SH-SY5Y (cell line): ENCODE measurements at regions not wholly inside any gene's neighbourhood (a gene's known extent, or its start where the extent isn't known, plus 50 kb on each side); places are given as distances from the start of the nearest gene placed in this dataset.

Experiments
- GATA2 ChIP-seq: IDR thresholded peaks from 2 replicates; pipeline ENCODE4 v1.6.1; 2011; ENCODE audit warnings: mild to moderate bottlenecking, low read depth, low read length
- GATA3 ChIP-seq: IDR thresholded peaks from 2 replicates; pipeline ENCODE4 v1.6.1; 2011; ENCODE audit warnings: low read depth, mild to moderate bottlenecking, low read length, moderate library complexity

DNA sequence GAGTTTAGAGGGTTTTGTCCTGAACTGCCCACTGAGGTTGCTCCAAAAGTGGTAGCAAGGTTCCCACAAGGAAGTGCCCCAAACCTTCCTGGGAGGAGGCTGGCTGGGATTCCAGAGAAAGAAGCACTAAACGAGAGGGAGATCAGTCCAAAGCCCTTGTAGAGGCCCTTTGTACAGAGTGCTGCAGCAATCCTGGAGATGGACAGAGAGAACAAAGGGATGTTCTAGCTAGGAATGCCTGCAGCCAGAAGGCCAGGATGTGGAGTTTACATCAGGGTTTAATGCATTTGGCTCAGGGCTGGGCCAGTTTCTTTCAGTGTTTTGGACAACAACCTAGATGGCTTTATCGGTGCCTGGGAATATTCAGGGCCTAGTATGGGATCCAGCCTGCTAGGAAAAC is 2155.1 kb upstream of the AGA start:
- TF ChIP-seq GATA2 (no peak), GATA3 (no peak)
